Parathyroid adenoma (tissue), 2 donors: ENCODE measurements at regions not wholly inside any gene's neighbourhood (a gene's known extent, or its start where the extent isn't known, plus 50 kb on each side); places are given as distances from the start of the nearest gene placed in this dataset.

ENCODE experiments used
- H2AFZ ChIP-seq: fragments of 300-600 bp; sonication (generic); one replicate; pipeline ENCODE4 v1.7.0; 2017; ENCODE audit warnings: antibody characterized with exemption, mild to moderate bottlenecking
- H3K27ac ChIP-seq: fragments of 300-600 bp; sonication (generic); one replicate; pipeline ENCODE4 v1.7.0; 2017
- H3K27me3 ChIP-seq: fragments of 300-600 bp; sonication (generic); one replicate; pipeline ENCODE4 v1.7.0; 2017; ENCODE audit warnings: low read length; ENCODE audit not compliant: control insufficient read depth, insufficient read depth
- H3K36me3 ChIP-seq: fragments of 300-600 bp; sonication (generic); one replicate; pipeline ENCODE4 v1.7.0; 2017; ENCODE audit warnings: low read length; ENCODE audit not compliant: control insufficient read depth, insufficient read depth
- H3K4me1 ChIP-seq: fragments of 300-600 bp; sonication (generic); one replicate; pipeline ENCODE4 v1.7.0; 2017; ENCODE audit warnings: control low read depth
- H3K4me2 ChIP-seq: fragments of 300-600 bp; sonication (generic); one replicate; pipeline ENCODE4 v1.7.0; 2017; ENCODE audit warnings: low read length
- H3K4me3 ChIP-seq: fragments of 300-600 bp; sonication (generic); one replicate; pipeline ENCODE4 v1.7.0; 2017; ENCODE audit warnings: low read depth, low read length
- H3K79me2 ChIP-seq: fragments of 300-600 bp; sonication (generic); one replicate; pipeline ENCODE4 v1.7.0; 2017; ENCODE audit warnings: control low read depth
- H3K9ac ChIP-seq: fragments of 300-600 bp; sonication (generic); one replicate; pipeline ENCODE4 v1.7.0; 2017; ENCODE audit warnings: mild to moderate bottlenecking
- H3K9me3 ChIP-seq: fragments of 300-600 bp; sonication (generic); one replicate; pipeline ENCODE4 v1.7.0; 2017; ENCODE audit warnings: low read length; ENCODE audit not compliant: control insufficient read depth
- CTCF ChIP-seq: fragments of 300-600 bp; sonication (generic); IDR thresholded peaks from one replicate; pipeline ENCODE4 v1.7.0; 2017; ENCODE audit warnings: antibody characterized with exemption, mild to moderate bottlenecking
- donor health status: primary hyperparathyroidism.

GRCh38 chr2:96430394-96430988 is 74.7 kb downstream of the NEURL3 start:
- no peak for TF ChIP-seq CTCF

GRCh38 chr2:96427917-96428316 is 77.2 kb downstream of the NEURL3 start:
- H3K27ac ChIP-seq = no peak overlapping the region
- no peaks in the 10 kb centered on the region for H3K27me3 ChIP-seq
- H3K4me3 ChIP-seq = no peak overlapping the region
- no peaks in the 10 kb centered on the region for H3K9me3 ChIP-seq
- no peak for TF ChIP-seq CTCF
- no peak overlapping the region for H3K9ac ChIP-seq
- no peaks in the 10 kb centered on the region for H3K79me2 ChIP-seq
- H3K4me1 ChIP-seq = peaks cover 6% of the 10 kb centered on the region
- no peak overlapping the region for H3K4me2 ChIP-seq
- no peaks in the 10 kb centered on the region for H3K36me3 ChIP-seq
- no peak overlapping the region for H2AFZ ChIP-seq

More at GRCh38 chr2:96430394-96430988, 74.7 kb downstream of the NEURL3 start:
- Histone ChIP-seq H3K4me2 (no peak overlapping the region), H3K9ac (no peak overlapping the region), H3K36me3 (no peaks in the 10 kb centered on the region), H3K27ac (no peak overlapping the region), H3K4me3 (no peak overlapping the region), H3K9me3 (no peaks in the 10 kb centered on the region), H2AFZ (no peak overlapping the region), H3K27me3 (no peaks in the 10 kb centered on the region), H3K79me2 (no peaks in the 10 kb centered on the region), H3K4me1 (peaks cover 7% of the 10 kb centered on the region)

GRCh38 chr2:96427169-96427568 is 78.0 kb downstream of the NEURL3 start:
- no peak for TF ChIP-seq CTCF
- Histone ChIP-seq H3K4me2 (no peak overlapping the region), H3K79me2 (no peaks in the 10 kb centered on the region), H3K4me1 (peaks cover 6% of the 10 kb centered on the region), H3K4me3 (no peak overlapping the region), H3K27ac (no peak overlapping the region), H3K9ac (no peak overlapping the region), H3K9me3 (no peaks in the 10 kb centered on the region), H3K36me3 (no peaks in the 10 kb centered on the region), H3K27me3 (no peaks in the 10 kb centered on the region), H2AFZ (no peak overlapping the region)

GRCh38 chr2:96423828-96424227 is 81.3 kb downstream of the NEURL3 start:
- Histone ChIP-seq H3K27me3 (no peaks in the 10 kb centered on the region), H3K9me3 (no peaks in the 10 kb centered on the region), H3K4me2 (no peak overlapping the region), H3K36me3 (no peaks in the 10 kb centered on the region), H3K79me2 (no peaks in the 10 kb centered on the region), H2AFZ (peak overlapping the region; percentile 57), H3K9ac (no peak overlapping the region), H3K4me1 (peaks cover 6% of the 10 kb centered on the region), H3K4me3 (no peak overlapping the region), H3K27ac (peak overlapping the region; percentile 6)
- no peak for TF ChIP-seq CTCF
